GM12878 (cell line): ENCODE measurements at regions not wholly inside any gene's neighbourhood (a gene's known extent, or its start where the extent isn't known, plus 50 kb on each side); places are given as distances from the start of the nearest gene placed in this dataset.

Experiments used
- NFYB ChIP-seq: IDR thresholded peaks from 2 replicates; pipeline ENCODE4 v1.6.1; 2011; ENCODE audit warnings: low read depth, mild to moderate bottlenecking, low read length, improper control_type of control experiment, moderate library complexity; ENCODE audit not compliant: insufficient read depth
- TF ChIP-seq, protein P1 (sequence below): fragments of 450-650 bp; IDR thresholded peaks from 2 replicates; pipeline ENCODE4 v1.6.1; 2014; ENCODE audit warnings: mild to moderate bottlenecking
- TF ChIP-seq, protein P2 (sequence below), 3 experiments: IDR thresholded peaks in 2 of 3; conservative IDR thresholded peaks in 1 of 3; 2 replicates each; pipeline ENCODE4 v1.5.1; 2011; ENCODE audit warnings: low read depth in 3 of 3, low read length in 3 of 3, mild to moderate bottlenecking in 3 of 3, control low read depth in 2 of 3, moderate library complexity in 2 of 3, inconsistent platforms in 1 of 3, mixed read lengths in 1 of 3; ENCODE audit not compliant: control insufficient read depth in 2 of 3, insufficient read depth in 1 of 3; ENCODE audit errors: extremely low read depth in 1 of 3

DNA sequence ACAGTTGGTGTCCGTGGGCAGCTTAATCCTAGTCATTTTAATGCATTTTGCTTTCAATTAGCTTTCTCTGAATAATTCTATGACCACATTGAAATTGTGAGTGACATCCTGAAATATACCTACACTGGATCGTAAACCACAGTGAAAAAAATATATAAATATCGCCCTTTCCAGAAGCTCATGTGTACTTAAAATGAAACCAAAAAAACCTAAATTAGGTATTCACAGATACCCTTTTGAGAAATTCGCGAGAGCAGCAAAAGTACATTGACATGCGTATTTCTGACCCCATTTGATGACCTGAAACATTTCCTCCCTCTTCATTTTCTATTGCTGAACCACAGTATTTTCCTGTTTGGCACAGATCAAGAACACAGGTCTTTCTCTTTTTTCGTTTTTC lies 253.8 kb downstream of the LTN1 start:
- TF ChIP-seq NFYB = no peak
- TF ChIP-seq, protein P1, sequence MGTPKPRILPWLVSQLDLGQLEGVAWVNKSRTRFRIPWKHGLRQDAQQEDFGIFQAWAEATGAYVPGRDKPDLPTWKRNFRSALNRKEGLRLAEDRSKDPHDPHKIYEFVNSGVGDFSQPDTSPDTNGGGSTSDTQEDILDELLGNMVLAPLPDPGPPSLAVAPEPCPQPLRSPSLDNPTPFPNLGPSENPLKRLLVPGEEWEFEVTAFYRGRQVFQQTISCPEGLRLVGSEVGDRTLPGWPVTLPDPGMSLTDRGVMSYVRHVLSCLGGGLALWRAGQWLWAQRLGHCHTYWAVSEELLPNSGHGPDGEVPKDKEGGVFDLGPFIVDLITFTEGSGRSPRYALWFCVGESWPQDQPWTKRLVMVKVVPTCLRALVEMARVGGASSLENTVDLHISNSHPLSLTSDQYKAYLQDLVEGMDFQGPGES = no peak
- TF ChIP-seq, protein P2, sequence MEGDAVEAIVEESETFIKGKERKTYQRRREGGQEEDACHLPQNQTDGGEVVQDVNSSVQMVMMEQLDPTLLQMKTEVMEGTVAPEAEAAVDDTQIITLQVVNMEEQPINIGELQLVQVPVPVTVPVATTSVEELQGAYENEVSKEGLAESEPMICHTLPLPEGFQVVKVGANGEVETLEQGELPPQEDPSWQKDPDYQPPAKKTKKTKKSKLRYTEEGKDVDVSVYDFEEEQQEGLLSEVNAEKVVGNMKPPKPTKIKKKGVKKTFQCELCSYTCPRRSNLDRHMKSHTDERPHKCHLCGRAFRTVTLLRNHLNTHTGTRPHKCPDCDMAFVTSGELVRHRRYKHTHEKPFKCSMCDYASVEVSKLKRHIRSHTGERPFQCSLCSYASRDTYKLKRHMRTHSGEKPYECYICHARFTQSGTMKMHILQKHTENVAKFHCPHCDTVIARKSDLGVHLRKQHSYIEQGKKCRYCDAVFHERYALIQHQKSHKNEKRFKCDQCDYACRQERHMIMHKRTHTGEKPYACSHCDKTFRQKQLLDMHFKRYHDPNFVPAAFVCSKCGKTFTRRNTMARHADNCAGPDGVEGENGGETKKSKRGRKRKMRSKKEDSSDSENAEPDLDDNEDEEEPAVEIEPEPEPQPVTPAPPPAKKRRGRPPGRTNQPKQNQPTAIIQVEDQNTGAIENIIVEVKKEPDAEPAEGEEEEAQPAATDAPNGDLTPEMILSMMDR (IDR thresholded peaks at IDR 0.05 in 2 of 3, conservative IDR thresholded peaks at IDR 0.05 in 1 of 3; ENCODE audit: control insufficient read depth in 2 of 3, extremely low read depth in 1 of 3, insufficient read depth in 1 of 3, low read depth in 3 of 3, low read length in 3 of 3) = no peak
